HT1080 (cell line): ENCODE measurements at regions not wholly inside any gene's neighbourhood (a gene's known extent, or its start where the extent isn't known, plus 50 kb on each side); places are given as distances from the start of the nearest gene placed in this dataset.

ENCODE experiments used
- DNase-seq: peaks from one replicate; pipeline ENCODE4 v3.0.0-alpha.2; 2015; ENCODE audit warnings: low read depth

DNA sequence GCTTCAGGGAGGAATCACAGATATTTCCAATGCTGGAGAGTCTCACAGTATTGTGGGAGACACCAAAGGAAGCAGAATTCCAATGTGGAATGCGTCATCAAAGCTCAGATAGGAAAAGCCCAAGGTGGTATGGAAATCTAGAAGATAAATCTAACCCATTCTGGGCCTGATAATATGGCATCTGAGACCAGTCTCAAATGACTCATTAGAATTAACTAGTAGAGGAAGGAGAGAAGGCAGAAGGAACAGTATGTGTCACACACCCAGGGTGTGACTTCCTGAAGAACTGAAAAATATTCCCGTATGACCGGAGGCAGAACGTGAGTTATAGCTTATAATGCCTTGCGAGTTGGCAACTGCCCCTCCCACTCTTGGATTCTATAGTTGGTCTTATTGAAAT lies 499.2 kb downstream of the PLPP3 start:
- peak; percentile 91 for DNase-seq

DNA sequence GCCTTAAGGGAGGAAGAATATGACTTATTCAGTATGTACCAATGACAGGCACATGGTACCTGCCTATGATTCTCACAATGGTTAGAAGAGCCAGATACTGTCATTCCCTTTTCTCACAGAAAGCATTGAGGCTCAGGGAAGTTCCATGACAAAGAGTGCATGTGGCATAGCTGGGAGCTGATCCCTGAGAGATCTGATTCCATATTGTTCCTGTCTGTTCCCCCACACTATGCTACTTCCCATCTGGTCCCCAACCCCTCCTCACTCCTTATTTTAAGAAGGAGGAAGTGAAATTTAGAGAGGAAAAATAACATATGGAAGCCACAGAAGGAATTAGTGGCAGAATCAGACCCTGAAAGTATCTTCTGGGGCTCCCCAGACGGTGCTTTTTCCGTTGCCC lies 500.0 kb downstream of the PLPP3 start:
- no peak for DNase-seq

DNA sequence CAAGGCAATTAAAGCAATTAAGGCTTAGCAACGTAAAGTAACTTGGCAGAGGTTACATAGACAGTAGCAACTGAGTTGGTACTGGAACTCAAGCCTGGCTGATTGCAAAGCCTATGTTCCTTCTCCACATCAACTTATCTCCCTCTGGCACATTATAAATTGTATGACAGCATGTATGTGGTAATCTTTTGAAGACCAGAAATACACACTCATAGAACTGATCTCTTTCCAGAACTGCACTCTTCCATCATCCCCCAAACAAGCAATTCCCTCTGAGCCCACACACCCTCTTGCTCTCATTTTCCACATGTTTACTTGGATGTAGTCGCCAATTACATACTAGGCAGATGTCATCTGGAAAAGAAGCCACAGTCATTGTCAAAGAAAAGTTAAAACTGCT lies 502.2 kb downstream of the PLPP3 start:
- DNase-seq = no peak

DNA sequence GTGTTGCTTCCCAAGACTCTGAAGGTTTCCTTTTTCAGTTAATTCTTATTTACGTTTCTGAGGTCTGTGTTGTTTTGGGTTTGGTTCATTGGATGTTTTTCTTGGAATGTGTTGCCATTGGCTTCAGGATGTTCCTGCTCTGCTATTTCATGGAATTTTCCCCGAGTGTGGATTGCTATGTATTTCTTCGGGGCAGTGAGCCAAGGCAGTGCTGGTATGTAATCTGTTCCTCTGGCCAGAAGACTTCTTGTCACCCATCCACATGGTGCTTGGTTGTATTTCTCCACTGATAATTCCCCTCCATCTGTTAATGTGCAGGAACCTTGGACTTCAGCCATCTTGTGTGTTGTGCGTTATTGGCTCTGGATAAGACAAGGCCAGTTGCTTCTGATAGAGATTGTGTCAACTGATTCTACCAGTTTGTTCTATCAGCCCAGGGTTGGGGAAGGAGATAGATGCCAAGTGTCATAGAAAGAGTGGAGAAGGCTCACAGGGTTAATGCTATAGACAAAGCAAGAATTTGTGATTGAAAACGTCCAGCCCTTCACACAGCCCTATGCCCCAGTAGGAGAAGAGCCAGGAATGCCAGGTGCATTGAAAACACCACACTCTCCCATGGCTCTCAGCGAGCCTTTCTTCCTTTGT lies 505.2 kb downstream of the PLPP3 start:
- DNase-seq = no peak

DNA sequence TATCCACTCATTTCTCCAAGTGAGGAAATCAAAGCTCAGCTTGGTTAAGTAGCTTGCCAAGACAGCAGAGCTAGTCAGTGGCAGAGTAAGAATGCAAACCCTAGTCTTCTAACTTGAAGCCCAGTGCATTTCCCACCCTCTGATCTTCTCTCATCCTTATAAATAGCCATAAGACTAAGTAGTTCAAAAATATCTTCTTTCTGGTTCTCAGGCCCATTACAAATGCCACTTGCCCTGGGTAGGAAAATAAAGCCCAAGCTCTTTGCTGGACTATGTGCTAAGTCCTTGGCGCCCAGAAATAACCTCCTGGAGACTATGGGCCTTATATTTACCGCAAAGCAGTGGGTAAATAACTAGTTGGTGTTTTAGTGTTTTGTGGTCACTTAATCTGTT lies 505.8 kb downstream of the PLPP3 start:
- DNase-seq = no peak

DNA sequence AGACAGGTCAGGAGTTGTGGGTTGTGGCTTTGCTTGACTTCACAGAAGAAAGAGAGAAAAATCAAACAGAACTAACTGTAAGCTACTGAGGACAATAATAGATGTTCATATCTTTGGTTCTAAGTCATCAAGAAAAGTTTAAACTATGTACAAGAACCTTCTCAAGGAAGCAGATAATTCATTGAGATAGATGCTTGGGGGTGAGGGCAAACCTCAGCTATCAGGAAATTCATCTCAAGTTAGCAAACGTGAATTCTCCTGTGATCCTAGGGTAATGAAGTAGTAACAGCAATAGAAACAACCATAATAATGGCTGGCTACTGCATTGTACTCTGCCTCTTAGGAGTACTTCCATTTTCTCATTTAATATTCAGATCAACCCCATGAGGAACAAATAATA lies 506.2 kb downstream of the PLPP3 start:
- no peak for DNase-seq

DNA sequence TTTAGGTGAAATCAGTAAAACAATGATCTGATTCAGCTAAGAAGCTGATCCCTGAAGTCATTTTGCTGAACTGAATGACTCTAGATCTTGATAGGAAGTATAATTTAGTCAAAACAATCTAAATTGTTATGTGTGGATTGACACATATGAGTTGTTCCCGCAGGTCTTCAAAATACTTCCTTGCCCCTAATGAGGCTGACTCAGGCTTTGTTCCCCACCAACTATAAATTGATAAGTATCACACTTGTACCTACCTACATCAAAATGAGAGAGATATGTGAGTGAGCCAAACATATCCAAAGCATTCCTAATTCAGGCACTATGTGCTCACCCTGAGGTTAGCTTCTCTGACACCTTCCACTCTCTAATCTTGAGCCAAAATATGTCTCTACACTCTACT lies 507.1 kb downstream of the PLPP3 start:
- DNase-seq = no peak

DNA sequence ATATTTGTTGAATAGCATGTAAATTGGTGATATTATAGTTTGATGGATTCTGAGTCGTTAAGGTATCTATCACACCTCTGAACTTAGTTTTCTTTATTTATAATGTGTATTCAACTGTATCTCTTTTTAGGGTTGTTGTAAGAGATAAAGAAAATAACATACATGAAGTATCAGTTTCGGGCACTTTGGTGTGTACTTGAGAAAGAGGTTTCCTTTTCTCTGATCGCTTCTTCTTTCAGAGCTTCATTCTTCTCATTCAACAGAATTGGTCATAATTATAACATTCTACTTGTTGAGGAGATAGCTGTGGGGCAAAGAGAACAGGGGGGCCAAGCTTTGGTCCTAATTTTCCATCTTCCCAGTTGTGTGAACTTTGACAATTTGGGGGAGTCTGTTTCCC lies 508.0 kb downstream of the PLPP3 start:
- DNase-seq = no peak

DNA sequence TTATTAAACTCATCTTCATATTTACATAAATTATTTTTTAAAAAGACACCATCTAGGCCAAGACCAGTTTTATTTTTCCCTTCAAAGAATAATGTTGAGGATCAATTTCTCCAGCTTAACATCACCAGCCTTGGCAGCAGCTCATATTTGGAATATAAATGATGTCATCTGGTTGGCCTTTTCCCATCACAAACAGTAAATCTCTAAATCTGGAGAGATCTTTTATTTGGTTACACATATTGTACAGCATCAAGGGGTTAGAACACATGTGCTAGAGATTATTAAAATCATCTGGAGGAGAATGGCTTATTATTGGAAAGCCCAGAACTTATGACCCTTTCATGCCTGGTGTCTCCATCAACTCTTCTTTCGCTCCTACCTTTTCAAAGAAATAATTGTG lies 508.8 kb downstream of the PLPP3 start:
- DNase-seq = no peak

DNA sequence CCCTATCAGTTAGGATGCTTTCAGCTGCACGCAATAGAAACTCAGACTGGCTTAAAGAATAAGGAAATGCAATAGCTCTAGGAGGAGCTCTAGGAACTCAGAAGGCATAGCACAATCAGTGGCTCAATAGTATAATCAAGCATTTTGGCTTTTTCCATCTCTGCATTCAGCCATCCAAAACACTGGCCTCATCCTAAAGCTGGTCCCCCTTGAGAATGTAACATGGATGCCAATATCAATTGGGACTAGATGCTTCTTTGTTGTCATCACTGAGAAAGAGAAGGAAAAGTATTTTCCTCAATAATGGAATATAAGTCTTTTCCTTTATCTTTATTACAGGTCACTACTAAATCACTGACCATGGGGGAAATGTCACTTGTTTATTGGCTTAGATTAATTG lies 509.5 kb downstream of the PLPP3 start:
- no peak for DNase-seq

DNA sequence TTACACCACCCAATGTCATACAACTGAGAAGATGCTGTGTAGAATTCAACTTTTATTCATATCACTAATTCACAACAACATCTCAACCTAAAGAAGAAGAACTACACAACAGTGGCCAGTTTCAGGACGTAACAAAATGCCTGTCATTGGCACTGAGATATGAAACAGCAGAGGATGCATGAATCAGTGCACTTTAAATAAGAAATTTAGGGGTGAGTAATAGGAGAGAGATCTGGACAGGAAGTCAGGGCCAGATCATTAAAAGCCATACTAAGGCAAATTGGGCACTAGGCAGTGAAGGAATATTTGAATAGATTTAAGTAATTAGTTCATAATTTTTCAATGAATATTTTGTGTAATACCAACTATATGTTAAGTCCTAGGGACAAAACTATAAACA lies 510.5 kb downstream of the PLPP3 start:
- peak; percentile 76 for DNase-seq

DNA sequence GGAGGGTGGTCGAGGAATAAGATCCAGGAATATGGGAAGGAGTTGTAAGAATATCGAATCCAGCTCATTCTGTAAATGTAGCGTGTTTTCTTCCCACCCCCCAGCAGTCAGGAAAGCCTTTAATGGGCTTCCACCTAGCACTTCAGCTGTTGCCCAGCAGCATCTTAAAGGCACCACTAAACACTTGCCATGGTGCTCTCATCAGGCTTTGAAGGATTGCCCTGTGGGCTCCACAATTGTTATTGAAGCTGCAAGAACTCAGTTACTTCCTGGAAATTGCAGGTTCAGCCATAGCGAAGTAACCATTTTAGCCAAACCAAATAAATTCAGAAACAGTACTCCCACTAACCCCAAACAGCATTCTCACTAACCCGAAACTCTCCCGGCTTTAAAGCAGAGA lies 511.2 kb downstream of the PLPP3 start:
- DNase-seq = no peak

DNA sequence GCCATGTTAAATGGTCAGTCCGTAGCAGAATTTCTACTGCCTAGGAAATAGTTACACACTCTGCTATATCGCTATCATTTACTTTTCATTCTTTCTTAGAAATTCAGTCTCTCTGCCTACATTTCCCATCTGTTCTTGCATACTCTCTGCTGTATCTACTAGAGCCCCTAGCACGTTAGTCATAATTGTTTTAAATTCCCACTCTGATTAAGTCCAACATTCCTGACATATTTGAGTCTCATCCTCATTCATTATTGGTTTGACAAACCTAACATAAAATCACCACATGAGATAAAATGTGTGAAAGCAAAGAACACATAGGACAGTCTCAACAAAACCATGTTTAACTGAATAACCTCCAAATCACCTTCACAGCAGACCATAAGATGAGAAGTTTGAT lies 513.6 kb downstream of the PLPP3 start:
- peak; percentile 42 for DNase-seq

DNA sequence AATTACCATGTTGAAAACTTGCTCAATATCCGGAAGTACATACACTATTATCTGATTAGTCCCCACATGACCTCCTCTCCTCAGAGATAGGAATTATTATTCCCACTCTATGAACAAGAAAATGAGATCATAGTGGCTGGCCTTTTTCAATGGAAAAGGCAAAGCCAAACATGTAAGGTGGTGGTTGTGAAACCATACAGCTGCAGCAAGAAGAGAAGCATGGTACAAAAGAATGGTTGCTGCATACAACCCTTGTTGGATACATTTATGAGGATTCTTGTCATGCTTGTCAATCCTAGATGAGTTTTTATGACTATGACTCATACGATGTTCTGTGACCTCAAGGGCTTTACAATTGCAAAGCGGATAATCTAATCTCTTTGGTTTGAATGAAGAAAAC lies 514.7 kb downstream of the PLPP3 start:
- peak; percentile 51 for DNase-seq

DNA sequence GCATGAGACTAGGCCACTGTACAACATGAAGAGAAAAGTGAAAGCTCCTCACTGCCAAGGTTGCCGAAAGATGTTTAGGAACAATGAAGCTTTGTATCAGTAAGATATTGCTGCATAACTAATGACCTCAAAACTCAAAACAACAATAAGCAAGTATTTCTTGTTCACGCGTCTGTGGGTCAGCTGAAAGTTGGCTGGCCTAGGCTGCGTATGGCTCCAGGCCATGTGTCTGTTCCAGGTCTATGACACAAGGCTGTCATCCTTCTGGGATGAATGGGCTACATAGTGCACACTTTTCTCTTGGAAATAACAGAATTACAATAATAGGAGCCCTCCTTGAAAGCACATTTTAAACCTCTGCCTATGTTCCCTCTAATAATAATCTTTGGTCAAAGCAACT lies 515.9 kb downstream of the PLPP3 start:
- no peak for DNase-seq

DNA sequence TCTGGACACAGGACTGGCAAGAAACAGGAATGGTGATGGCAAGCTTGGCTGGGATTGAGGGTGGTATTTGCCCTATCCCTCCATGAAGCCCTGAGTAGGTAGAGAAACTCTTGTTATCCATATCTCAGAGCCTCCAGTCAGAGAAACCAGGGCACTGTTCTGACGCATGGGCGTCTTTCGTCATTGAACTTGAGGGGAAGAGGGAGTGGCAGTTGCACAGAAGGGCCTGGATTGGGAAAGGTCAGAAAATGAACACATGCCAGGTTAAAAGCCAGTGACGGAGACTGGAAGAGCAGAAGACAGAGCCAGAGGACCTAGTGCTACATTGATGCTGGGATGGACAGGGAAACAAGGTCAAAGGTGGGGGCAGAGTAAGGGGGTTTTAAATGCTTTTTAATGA lies 516.7 kb downstream of the PLPP3 start:
- DNase-seq = no peak

DNA sequence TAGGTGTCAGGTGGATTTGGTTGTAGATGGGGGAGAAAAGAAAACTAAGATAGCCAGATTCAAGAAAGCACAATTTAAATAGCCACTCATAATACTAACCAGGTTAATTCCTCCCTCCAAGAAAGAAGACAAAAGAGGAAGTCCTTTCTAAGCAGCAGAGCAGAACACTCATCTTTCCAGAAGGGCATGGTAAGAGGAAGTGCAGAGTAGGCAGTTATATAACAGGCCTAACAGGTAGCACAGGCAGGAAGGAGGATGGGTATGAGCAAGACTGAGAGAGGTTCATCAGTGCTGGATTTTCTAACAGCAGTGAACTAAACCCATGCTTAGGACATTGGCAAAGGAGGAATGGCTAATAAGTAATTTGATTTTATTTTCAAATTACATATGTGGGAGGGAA lies 517.5 kb downstream of the PLPP3 start:
- DNase-seq = no peak

DNA sequence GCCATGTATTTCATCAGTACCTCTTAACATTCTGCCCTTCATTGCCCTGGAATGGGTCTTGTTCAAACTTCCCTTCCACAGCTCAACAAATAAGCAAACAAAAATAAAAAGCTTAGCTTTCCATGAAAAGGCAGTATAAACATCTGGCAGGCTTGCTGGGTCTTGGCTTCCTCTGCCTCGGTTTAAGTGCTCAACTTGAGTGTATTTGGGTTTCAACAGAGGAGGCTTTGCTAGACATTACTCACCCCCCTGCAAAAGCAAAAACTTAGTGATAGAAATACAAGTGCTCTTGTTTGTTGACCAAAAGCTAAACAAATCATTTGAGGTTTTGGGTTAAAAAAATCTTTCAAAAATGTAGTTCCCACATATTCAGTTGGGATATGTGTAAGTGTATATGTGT lies 518.5 kb downstream of the PLPP3 start:
- DNase-seq = no peak

DNA sequence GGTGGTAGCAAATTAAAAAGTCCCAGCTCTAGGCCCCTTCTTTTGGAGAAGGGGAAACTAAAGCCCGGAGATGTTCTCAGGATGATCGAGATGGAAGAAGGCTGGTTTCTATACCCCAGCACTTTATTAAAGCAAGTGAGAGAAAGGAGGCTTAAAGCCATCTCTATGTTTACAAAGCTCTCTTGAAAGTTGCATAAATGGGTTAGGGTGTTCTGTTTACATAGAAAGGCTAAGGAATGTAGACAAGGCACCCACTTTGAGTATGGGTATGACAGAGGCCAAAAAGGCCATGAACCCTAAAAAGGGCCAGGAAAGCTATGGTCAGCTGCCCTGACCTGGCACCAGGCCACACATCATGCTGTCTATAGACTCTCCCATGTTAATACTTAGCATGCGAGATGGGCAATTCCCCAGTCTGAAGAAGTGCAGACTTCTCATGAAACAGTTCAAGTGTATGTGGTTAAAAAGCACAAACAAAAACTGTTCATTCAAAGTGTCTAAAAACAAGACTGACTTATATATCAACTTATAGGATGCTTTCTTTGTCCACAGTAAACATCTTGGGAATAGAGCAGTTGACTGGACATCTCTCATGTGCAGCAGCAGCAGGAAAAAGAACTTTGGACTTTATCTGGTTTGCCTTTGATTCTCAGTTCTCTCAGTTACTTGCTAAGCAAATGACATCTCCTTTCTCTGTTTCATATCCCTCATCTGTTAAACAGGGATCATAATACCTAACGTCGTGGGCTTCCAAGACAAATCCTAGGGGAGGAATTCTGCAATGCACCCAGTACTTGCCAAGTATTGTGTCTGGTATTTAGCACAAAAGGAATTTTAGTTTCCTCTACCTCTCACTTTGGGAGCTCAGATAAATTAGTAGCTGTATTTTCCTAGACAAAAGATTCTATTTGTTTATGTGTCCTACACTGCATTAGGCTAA lies 521.6 kb downstream of the PLPP3 start:
- no peak for DNase-seq

DNA sequence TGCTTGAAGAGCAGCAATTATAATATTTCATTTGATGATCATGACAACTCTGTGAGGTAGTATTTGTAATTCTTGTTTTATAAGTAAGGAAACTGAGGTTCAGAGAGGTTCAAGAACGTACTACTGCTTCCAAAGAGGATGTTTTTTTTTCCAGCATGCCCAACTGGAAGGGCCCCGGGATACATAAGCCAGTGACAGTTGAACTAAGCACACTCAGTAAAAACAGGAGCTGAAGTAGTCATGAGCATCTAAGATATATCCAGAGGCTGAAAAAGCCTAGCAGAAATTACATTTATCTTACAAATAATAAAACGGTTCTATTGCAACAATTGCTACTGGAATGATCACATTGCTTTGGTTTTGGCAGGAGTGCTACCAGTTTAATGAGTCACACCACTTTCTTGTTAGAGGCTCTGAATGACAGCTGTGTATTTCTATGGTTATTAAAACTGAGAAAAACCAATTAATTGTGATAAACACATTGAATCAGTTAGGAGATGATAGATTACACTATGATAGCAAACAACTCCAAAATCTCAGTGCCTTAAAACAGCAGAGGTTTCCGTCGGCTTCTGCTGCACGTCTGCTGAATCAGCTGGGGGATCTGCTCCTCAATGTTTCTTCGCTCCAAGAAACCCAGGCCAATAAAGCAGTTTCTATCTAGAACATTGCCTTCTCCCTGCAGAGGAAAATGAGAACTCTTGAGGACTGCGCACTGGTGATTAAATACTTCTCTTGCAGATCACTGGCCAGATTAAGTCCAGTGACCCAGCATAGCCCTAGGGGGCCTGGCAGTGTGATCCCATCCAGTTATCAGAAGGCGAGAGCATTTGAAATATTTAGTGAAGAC lies 522.7 kb downstream of the PLPP3 start:
- DNase-seq = no peak

DNA sequence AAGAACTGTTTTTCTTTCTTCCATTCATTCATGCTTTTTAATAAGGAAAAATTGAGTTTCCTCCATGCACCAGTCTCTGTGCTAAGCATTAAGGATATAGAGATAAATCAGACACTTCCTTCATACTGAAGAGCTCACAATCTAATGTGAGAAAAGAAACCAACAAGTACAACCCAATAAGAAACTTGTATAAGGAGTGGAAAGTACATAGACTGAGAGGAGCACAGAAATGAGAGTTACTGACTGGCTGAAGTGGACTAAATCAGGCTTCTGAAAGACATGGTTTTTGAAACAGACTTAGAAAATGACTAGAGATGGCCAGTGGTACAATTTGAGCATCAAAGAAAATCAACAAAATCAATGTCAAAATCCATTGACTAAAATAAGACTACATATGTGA lies 524.4 kb downstream of the PLPP3 start:
- DNase-seq = no peak

DNA sequence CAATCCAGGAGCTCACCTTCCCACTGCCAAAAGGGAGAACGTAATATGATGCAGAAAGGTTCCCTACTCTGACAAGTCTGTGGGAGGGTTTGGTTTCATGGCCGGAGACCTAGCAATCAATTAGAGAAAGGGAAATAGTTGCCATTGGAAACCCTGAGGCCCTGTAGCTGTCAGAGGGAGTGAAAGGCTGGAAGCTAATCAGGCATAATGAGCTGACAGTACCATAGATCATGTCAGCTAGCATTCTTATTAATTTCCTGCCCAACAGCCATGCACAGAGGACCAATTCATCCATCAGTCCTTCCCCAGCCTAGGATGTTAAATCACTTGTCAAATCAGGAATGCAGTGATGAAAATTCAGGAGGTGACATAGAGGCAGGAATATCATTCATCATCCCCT lies 527.3 kb downstream of the PLPP3 start:
- no peak for DNase-seq
